ENCODE measurements at regions not wholly inside any gene's neighbourhood (a gene's known extent, or its start where the extent isn't known, plus 50 kb on each side); places are given as distances from the start of the nearest gene placed in this dataset.

GRCh38 chr9:79809316-79809876 lies 237.6 kb downstream of the TLE4 start:
- no peak for FAIRE-seq

- FAIRE-seq: no peak
Measured at GRCh38 chr9:79807971-79808370, 236.2 kb downstream of the TLE4 start.

GRCh38 chr9:79806086-79806485 lies 234.3 kb downstream of the TLE4 start:
- FAIRE-seq: no peak

GRCh38 chr9:79801459-79801858 lies 229.7 kb downstream of the TLE4 start:
- FAIRE-seq: no peak

GRCh38 chr9:79800578-79800977 lies 228.8 kb downstream of the TLE4 start:
- no peak for FAIRE-seq

- no peak for FAIRE-seq
Measured at GRCh38 chr9:79799691-79800335, 228.0 kb downstream of the TLE4 start.

GRCh38 chr9:79798450-79798849 lies 226.7 kb downstream of the TLE4 start:
- FAIRE-seq: no peak

GRCh38 chr9:79796411-79796810 lies 224.6 kb downstream of the TLE4 start:
- FAIRE-seq: no peak

GRCh38 chr9:79788662-79789061 lies 216.9 kb downstream of the TLE4 start:
- FAIRE-seq: no peak

GRCh38 chr9:79781263-79781662 lies 209.5 kb downstream of the TLE4 start:
- no peak for FAIRE-seq

GRCh38 chr9:79780559-79780958 lies 208.8 kb downstream of the TLE4 start:
- no peak for FAIRE-seq

GRCh38 chr9:79779901-79780300 lies 208.1 kb downstream of the TLE4 start:
- FAIRE-seq: no peak

- no peak for FAIRE-seq
Measured at GRCh38 chr9:79778581-79778980, 206.8 kb downstream of the TLE4 start.

- no peak for FAIRE-seq
Measured at GRCh38 chr9:79776581-79776980, 204.8 kb downstream of the TLE4 start.
